ENCODE measurements at regions not wholly inside any gene's neighbourhood (a gene's known extent, or its start where the extent isn't known, plus 50 kb on each side); places are given as distances from the start of the nearest gene placed in this dataset.
A peak's percentile ranks its signal among the peaks of the same experiment; 100 is the strongest.
"Not testable (repeated sequence)": the region's sequence is repeated elsewhere in the genome, so short reads cannot be mapped to it uniquely, and the experiment has no call there.

DNA sequence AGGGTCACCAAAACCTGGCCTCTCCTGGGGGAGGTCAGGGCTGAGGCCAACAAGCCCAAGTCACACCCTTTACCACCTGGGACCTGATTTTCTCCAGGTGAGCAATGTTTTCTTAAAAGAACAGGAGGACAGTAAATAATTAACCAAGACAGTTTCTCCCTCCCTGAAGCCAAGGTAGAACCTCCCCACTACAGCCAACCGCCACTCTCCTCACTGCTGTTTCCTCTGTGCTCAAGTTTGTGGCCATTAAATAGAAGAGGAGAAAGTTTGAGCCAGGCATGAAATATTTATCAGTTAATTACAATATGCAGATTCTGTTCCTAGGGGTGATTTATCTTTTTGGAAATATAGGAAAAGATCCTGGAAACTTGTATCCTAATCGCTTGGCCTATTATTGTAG lies 150.6 kb upstream of the ANKRD20A1 start:
- not testable (repeated sequence) for H3K4me3 ChIP-seq (ENCODE audit: low read depth, low read length); H3K4me2 ChIP-seq (ENCODE audit: low read length); H3K79me2 ChIP-seq; H3K36me3 ChIP-seq (ENCODE audit: control insufficient read depth, insufficient read depth, low read length); H3K9me3 ChIP-seq (ENCODE audit: control insufficient read depth, low read length); H3K9ac ChIP-seq; H3K4me1 ChIP-seq; H2AFZ ChIP-seq; H3K27me3 ChIP-seq (ENCODE audit: control insufficient read depth, insufficient read depth, low read length); H3K27ac ChIP-seq

- not testable (repeated sequence) for H3K36me3 ChIP-seq (ENCODE audit: control insufficient read depth, insufficient read depth, low read length); H3K4me1 ChIP-seq; H2AFZ ChIP-seq; H3K27ac ChIP-seq; H3K4me2 ChIP-seq (ENCODE audit: low read length); H3K4me3 ChIP-seq (ENCODE audit: low read depth, low read length); H3K9ac ChIP-seq; H3K27me3 ChIP-seq (ENCODE audit: control insufficient read depth, insufficient read depth, low read length); H3K9me3 ChIP-seq (ENCODE audit: control insufficient read depth, low read length); H3K79me2 ChIP-seq
Observed at GRCh38 chr9:67711429-67711828, 147.3 kb upstream of the ANKRD20A1 start.

DNA sequence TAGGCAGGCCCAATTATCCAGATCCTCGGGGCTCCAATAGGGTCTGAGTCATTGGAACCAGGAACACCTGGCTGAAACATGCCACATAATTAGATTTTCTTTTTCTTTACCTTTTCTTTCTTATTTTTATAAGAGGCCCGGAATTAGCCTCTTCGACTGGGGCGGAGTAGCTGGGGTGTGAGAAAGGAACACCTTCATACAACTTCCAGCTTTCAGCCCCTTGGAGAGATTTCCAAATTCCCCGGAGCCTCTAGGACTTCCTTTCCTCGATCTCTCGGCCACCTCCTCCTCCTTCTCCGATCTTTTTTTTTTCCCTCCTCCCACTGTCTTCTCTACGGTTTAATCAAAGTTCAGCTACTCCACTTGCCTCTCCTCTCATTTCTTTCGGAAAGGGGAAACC lies 146.8 kb upstream of the ANKRD20A1 start:
- H2AFZ ChIP-seq; H3K4me1 ChIP-seq; H3K27ac ChIP-seq; H3K4me3 ChIP-seq (ENCODE audit: low read depth, low read length); H3K36me3 ChIP-seq (ENCODE audit: control insufficient read depth, insufficient read depth, low read length); H3K9me3 ChIP-seq (ENCODE audit: control insufficient read depth, low read length); H3K79me2 ChIP-seq; H3K4me2 ChIP-seq (ENCODE audit: low read length); H3K9ac ChIP-seq; H3K27me3 ChIP-seq (ENCODE audit: control insufficient read depth, insufficient read depth, low read length): not testable (repeated sequence)

GRCh38 chr9:67712956-67713355 lies 145.8 kb upstream of the ANKRD20A1 start:
- not testable (repeated sequence) for H3K9ac ChIP-seq; H3K27me3 ChIP-seq (ENCODE audit: control insufficient read depth, insufficient read depth, low read length); H3K79me2 ChIP-seq; H2AFZ ChIP-seq; H3K27ac ChIP-seq; H3K9me3 ChIP-seq (ENCODE audit: control insufficient read depth, low read length); H3K36me3 ChIP-seq (ENCODE audit: control insufficient read depth, insufficient read depth, low read length); H3K4me1 ChIP-seq; H3K4me2 ChIP-seq (ENCODE audit: low read length); H3K4me3 ChIP-seq (ENCODE audit: low read depth, low read length)

GRCh38 chr9:67717830-67718388 lies 140.8 kb upstream of the ANKRD20A1 start:
- not testable (repeated sequence) for H3K9ac ChIP-seq; H3K4me2 ChIP-seq (ENCODE audit: low read length); H3K27ac ChIP-seq; H2AFZ ChIP-seq; H3K27me3 ChIP-seq (ENCODE audit: control insufficient read depth, insufficient read depth, low read length); H3K4me3 ChIP-seq (ENCODE audit: low read depth, low read length); H3K9me3 ChIP-seq (ENCODE audit: control insufficient read depth, low read length); H3K36me3 ChIP-seq (ENCODE audit: control insufficient read depth, insufficient read depth, low read length); H3K79me2 ChIP-seq; H3K4me1 ChIP-seq

DNA sequence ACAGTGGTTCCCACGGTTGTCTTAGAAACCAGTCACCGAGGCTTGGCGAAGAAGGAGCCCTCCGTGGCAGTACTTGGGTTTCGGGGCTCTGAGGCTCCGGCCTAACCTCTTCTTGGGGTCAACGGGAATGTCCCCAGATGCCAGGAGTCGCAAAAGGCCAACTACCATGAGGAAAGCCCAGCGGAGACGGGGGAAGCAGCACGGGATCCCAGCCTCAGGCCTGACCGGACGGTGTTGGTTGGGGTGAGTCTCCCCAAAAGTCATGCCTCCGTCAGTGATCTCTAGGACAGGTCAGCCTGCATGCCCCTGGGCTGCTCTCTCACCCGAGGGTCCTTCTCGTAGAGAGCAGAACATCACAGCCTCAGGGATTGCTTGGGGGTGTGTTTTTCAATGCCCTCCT lies 138.2 kb upstream of the ANKRD20A1 start:
- not testable (repeated sequence) for H3K27ac ChIP-seq; H3K27me3 ChIP-seq (ENCODE audit: control insufficient read depth, insufficient read depth, low read length); H3K9ac ChIP-seq; H3K4me3 ChIP-seq (ENCODE audit: low read depth, low read length); H3K9me3 ChIP-seq (ENCODE audit: control insufficient read depth, low read length); H3K36me3 ChIP-seq (ENCODE audit: control insufficient read depth, insufficient read depth, low read length); H3K79me2 ChIP-seq; H2AFZ ChIP-seq; H3K4me1 ChIP-seq; H3K4me2 ChIP-seq (ENCODE audit: low read length)

GRCh38 chr9:67722460-67723090 lies 136.2 kb upstream of the ANKRD20A1 start:
- H3K9me3 ChIP-seq (ENCODE audit: control insufficient read depth, low read length); H3K27ac ChIP-seq; H3K9ac ChIP-seq; H3K4me1 ChIP-seq; H3K79me2 ChIP-seq; H2AFZ ChIP-seq; H3K4me3 ChIP-seq (ENCODE audit: low read depth, low read length); H3K36me3 ChIP-seq (ENCODE audit: control insufficient read depth, insufficient read depth, low read length); H3K4me2 ChIP-seq (ENCODE audit: low read length); H3K27me3 ChIP-seq (ENCODE audit: control insufficient read depth, insufficient read depth, low read length): not testable (repeated sequence)

- H3K4me1 ChIP-seq; H3K9ac ChIP-seq; H3K36me3 ChIP-seq (ENCODE audit: control insufficient read depth, insufficient read depth, low read length); H2AFZ ChIP-seq; H3K9me3 ChIP-seq (ENCODE audit: control insufficient read depth, low read length); H3K27ac ChIP-seq; H3K79me2 ChIP-seq; H3K4me2 ChIP-seq (ENCODE audit: low read length); H3K27me3 ChIP-seq (ENCODE audit: control insufficient read depth, insufficient read depth, low read length): not testable (repeated sequence)
- peak overlapping the region; percentile 27 for H3K4me3 ChIP-seq (ENCODE audit: low read depth, low read length)
Observed at GRCh38 chr9:67723185-67723584, 135.5 kb upstream of the ANKRD20A1 start.

DNA sequence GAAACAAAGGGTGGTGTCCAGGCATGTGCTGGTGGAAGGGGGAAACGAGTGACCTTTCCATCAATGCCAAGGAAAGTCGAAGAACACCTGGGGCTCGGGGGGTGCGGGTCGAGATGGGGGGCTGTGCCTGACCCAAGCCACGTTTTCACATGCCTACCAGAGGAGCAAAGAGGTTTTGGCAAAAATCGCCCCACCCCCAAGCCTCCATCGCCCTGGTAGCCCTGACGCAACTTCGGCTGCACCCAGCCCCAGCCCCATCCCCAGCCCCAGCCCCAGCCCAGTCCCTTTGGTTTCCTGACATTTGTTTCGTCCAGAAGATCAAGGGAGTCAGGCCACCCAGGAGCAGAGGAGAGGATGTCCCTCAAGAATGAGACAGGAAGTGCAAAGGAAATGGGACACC lies 133.8 kb upstream of the ANKRD20A1 start:
- H3K27me3 ChIP-seq (ENCODE audit: control insufficient read depth, insufficient read depth, low read length); H2AFZ ChIP-seq; H3K27ac ChIP-seq; H3K4me3 ChIP-seq (ENCODE audit: low read depth, low read length); H3K9ac ChIP-seq; H3K36me3 ChIP-seq (ENCODE audit: control insufficient read depth, insufficient read depth, low read length); H3K4me1 ChIP-seq; H3K79me2 ChIP-seq; H3K4me2 ChIP-seq (ENCODE audit: low read length); H3K9me3 ChIP-seq (ENCODE audit: control insufficient read depth, low read length): not testable (repeated sequence)

DNA sequence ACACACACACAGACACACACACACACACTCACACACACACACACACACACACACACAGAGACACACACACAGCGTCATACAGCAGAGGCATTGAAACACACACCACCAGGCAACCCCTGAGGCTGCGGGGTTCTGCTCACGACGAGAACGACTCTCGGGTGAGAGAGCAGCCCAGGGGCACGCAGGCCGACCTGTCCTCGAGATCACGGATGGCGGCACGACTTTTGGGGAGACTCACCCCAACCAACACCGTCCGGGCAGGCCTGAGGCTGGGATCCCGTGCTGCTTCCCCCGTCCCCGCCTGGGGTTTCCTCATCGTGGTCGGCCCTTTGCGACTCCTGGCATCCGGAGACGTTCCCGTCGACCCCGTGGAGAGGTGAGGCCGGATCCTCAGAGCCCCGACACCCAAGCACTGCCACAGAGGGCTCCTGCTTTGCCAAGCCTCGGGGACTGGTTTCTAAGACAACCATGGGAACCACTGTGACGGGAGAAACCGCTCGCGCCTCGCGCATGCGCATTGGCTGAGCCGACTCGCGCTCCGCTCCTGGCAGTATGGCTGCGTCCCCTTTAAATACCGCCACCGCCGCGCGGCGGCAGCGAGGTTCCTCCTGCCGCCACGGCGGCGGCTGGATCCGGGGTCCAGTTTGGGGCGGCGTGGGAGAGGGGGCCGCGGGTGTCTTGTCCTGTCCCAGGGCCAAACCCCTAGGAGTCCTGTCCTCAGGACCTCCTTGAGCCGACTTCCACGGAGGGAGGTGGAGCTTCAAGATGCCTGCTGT lies 132.3 kb upstream of the ANKRD20A1 start:
- H3K9ac ChIP-seq; H3K79me2 ChIP-seq; H3K9me3 ChIP-seq (ENCODE audit: control insufficient read depth, low read length); H3K4me3 ChIP-seq (ENCODE audit: low read depth, low read length); H3K4me2 ChIP-seq (ENCODE audit: low read length); H3K36me3 ChIP-seq (ENCODE audit: control insufficient read depth, insufficient read depth, low read length); H3K4me1 ChIP-seq; H3K27me3 ChIP-seq (ENCODE audit: control insufficient read depth, insufficient read depth, low read length): not testable (repeated sequence)
- H2AFZ ChIP-seq: peak overlapping the region; percentile 28
- H3K27ac ChIP-seq: peak overlapping the region; percentile 42

- not testable (repeated sequence) for H3K9ac ChIP-seq; H3K4me1 ChIP-seq; H3K4me3 ChIP-seq (ENCODE audit: low read depth, low read length); H3K27ac ChIP-seq; H3K27me3 ChIP-seq (ENCODE audit: control insufficient read depth, insufficient read depth, low read length); H3K36me3 ChIP-seq (ENCODE audit: control insufficient read depth, insufficient read depth, low read length); H3K4me2 ChIP-seq (ENCODE audit: low read length); H3K9me3 ChIP-seq (ENCODE audit: control insufficient read depth, low read length); H2AFZ ChIP-seq; H3K79me2 ChIP-seq
Observed at GRCh38 chr9:67763133-67763532, 95.6 kb upstream of the ANKRD20A1 start.
